BJ (cell line): ENCODE measurements at regions not wholly inside any gene's neighbourhood (a gene's known extent, or its start where the extent isn't known, plus 50 kb on each side); places are given as distances from the start of the nearest gene placed in this dataset.

ENCODE experiments used
- CTCF ChIA-PET: fragments of 350-600 bp; formaldehyde crosslinking; extraction: SDS; loops from one replicate; lab custom pipeline; 2021; ENCODE audit warnings: antibody characterized with exemption, inconsistent platforms; lab: Yijun Ruan, JAX
- POLR2A ChIA-PET: fragments of 300-600 bp; sonication (Branson Sonifier 250); formaldehyde crosslinking; extraction: SDS; loops from one replicate; lab custom pipeline; 2021; ENCODE audit warnings: antibody characterized with exemption; lab: Charles Lee
- DNase-seq: peaks from one replicate; pipeline ENCODE4 v3.0.0-alpha.2; 2011; ENCODE audit warnings: low read depth
- H3K27me3 ChIP-seq: 2 replicates; pipeline ENCODE4 v1.6.0; 2011; ENCODE audit warnings: low read length; ENCODE audit not compliant: control insufficient read depth, insufficient read depth
- H3K36me3 ChIP-seq: 2 replicates; pipeline ENCODE4 v1.5.1; 2011; ENCODE audit warnings: low read length; ENCODE audit not compliant: control insufficient read depth, insufficient read depth
- H3K4me3 ChIP-seq: 2 replicates; pipeline ENCODE4 v1.5.1; 2011; ENCODE audit warnings: low read depth, mild to moderate bottlenecking, control low read depth, low read length
- TF ChIP-seq, protein P1 (sequence below): IDR thresholded peaks from 2 replicates; pipeline ENCODE4 v1.5.1; 2011; ENCODE audit warnings: low read depth, mild to moderate bottlenecking, control low read depth, inconsistent platforms, low read length, moderate library complexity; ENCODE audit not compliant: insufficient read depth

DNA sequence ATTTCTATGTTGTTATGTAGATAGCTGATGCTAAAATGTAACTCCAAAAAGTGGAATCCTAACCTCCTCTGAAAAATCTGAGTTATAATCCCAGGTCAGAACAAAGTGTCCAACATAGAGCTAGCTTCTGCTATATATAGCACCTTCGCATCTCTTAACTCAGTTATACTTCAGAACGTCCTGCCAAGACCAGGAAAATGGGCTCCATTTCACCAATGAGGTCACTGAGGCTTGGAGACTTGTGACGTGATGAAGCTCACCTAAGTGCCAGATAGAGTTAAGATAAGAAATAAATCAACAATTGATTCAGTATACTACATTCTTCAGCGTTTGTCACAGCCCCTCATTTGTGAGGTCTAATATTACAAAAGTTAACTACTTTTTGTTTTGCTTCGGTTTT lies 88.8 kb downstream of the KCTD12 start:
- Histone ChIP-seq H3K27me3 (no peaks in the 10 kb centered on the region), H3K36me3 (no peaks in the 10 kb centered on the region), H3K4me3 (no peak overlapping the region)
- POLR2A ChIA-PET: no interaction called here
- CTCF ChIA-PET: no interaction called here
- TF ChIP-seq, protein P1, sequence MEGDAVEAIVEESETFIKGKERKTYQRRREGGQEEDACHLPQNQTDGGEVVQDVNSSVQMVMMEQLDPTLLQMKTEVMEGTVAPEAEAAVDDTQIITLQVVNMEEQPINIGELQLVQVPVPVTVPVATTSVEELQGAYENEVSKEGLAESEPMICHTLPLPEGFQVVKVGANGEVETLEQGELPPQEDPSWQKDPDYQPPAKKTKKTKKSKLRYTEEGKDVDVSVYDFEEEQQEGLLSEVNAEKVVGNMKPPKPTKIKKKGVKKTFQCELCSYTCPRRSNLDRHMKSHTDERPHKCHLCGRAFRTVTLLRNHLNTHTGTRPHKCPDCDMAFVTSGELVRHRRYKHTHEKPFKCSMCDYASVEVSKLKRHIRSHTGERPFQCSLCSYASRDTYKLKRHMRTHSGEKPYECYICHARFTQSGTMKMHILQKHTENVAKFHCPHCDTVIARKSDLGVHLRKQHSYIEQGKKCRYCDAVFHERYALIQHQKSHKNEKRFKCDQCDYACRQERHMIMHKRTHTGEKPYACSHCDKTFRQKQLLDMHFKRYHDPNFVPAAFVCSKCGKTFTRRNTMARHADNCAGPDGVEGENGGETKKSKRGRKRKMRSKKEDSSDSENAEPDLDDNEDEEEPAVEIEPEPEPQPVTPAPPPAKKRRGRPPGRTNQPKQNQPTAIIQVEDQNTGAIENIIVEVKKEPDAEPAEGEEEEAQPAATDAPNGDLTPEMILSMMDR: no peak
- no peak for DNase-seq

DNA sequence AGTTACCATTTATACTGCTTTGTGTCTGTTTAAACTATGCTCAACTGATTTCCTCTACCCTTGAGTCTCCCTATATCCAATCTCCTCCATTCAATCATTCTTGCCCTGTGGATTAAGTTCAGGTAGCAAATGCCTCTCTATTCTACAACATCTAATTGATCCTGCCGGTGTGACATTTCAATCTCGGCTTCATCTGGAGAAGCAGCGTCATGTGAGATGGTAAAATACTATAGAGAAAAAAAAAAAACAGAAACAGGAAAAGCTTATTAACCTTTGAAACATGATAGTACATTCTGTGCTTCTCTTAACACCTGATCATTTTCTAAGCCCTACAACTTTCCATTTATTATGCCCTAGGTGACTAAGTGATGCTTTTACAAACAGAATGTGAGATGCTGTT lies 89.4 kb downstream of the KCTD12 start:
- CTCF ChIA-PET: no interaction called here
- no peak overlapping the region for H3K4me3 ChIP-seq
- H3K36me3 ChIP-seq: no peaks in the 10 kb centered on the region
- POLR2A ChIA-PET: no interaction called here
- no peak for DNase-seq
- TF ChIP-seq, protein P1: no peak
- H3K27me3 ChIP-seq: no peaks in the 10 kb centered on the region

DNA sequence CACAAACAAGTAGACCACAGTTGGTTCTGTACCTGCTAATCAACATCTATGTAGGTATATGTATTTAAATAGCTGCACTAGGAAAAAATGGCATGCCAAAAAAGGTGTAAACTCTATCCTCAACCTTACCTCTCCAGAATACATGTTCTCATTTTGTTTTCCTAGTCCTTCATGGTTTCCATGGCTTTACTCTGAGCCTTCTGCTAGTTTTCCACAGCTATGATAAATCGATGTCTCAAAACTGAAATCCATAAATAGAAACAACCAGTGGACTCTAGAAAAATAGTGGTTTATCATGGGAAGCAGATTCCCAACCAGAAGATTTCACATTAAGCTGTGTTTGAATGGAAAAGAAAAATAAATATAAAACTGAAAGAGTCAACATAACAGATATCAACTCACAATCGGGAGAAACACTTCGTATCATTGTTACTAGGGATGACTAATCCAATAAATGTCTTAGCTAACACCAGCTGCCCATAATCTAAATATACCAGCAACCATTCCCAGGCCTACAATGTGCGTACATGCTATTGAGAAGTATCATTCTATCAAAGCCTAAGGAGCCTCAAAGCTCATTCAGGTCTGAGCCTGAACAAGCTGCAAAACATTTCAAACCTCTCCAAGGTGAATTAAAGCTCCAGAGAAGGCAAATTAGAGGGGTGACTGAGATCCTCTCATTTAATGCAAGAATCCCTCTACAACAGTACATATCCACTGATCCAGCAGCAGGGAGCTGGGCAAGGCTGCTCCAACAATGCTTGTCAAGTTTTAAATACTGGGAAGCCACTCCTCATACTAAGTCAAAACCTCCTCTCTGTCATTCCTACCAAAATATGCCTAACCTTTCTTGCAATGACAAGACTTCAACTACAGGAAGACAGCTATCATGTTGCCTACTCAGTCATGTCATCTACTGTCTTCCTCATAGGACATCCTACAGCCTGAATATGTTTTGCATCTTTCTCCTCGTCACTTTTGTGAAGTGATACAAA lies 90.2 kb downstream of the KCTD12 start:
- Histone ChIP-seq H3K36me3 (no peaks in the 10 kb centered on the region), H3K27me3 (no peaks in the 10 kb centered on the region), H3K4me3 (no peak overlapping the region)
- DNase-seq: no peak
- ChIA-PET CTCF (interaction anchor here (1.0 kb wide), 2 partner anchors 14 to 104 kb away, joined by 3 read pairs; no protein-coding TSS in a partner anchor), POLR2A (no interaction called here)
- TF ChIP-seq, protein P1: no peak

DNA sequence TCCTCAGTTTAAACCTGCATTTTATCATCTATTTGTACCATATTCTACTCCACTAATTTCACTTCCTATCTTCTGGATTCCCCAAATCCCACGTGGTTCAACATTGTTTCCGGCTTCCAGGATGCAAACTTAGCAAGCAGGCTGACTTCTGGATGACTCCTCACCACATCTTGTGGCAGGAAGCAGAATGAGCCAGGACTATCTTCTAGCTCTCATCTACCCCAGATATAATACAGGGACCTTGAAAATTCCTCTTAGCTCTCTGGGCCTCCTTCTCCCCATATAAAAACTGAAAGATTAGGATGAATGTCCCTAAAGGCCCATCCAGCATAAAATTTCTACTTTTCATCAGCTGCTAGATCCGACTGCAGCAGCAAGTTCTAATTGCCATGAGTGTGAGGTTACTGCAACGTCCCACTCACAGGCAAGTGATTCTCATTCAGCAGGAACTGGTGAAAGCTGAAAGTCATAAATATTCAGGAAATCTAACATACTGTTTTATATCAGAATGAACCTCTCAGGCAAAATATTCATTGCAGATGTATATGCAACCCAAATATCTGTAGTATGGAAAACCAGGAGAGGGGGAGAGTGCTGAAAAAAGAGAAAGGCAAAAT lies 93.4 kb downstream of the KCTD12 start:
- H3K36me3 ChIP-seq: no peaks in the 10 kb centered on the region
- no peaks in the 10 kb centered on the region for H3K27me3 ChIP-seq
- no peak overlapping the region for H3K4me3 ChIP-seq
- DNase-seq: no peak
- TF ChIP-seq, protein P1: peak; percentile 27
- CTCF ChIA-PET: interaction anchor here (1.2 kb wide), 1 partner anchor 23 kb away, joined by 4 read pairs; no protein-coding TSS in a partner anchor
- POLR2A ChIA-PET: interaction anchor here (0.6 kb wide), 1 partner anchor 21 kb away, joined by 3 read pairs; no protein-coding TSS in a partner anchor
